T47D (cell line): ENCODE measurements at regions not wholly inside any gene's neighbourhood (a gene's known extent, or its start where the extent isn't known, plus 50 kb on each side); places are given as distances from the start of the nearest gene placed in this dataset.

Source experiments
- DNase-seq, 2 experiments: peaks; one replicate each; pipeline versions ENCODE4 v3.0.0 to v3.0.0-alpha.2; 2011 to 2012; ENCODE audit warnings: low read depth in 1 of 2, low spot score in 1 of 2
- JUND ChIP-seq: IDR thresholded peaks from 2 replicates; pipeline ENCODE4 v1.6.1; 2012; ENCODE audit warnings: low read depth
- in situ Hi-C: cut with HindIII; loops from 2 replicates; pipeline ENCODE4 v1.10.0; 2016; ENCODE audit warnings: low sequenced_read_pairs, low pct_unique_long_range_greater_than_20kb

GRCh38 chr13:85742355-85742754 lies 56.9 kb downstream of the SLITRK6 start:
- DNase-seq, result no peak
- no peak for TF ChIP-seq JUND
- in situ Hi-C loops, result no loop called here

GRCh38 chr13:85741017-85741416 lies 58.2 kb downstream of the SLITRK6 start:
- in situ Hi-C loops, result no loop called here
- no peak for DNase-seq
- TF ChIP-seq JUND, result no peak

- no peak for DNase-seq
- in situ Hi-C loops, result no loop called here
- TF ChIP-seq JUND, result no peak
Observed at GRCh38 chr13:85738696-85739320, 60.4 kb downstream of the SLITRK6 start.

GRCh38 chr13:85737952-85738351 lies 61.3 kb downstream of the SLITRK6 start:
- in situ Hi-C loops, result no loop called here
- TF ChIP-seq JUND, result no peak
- no peak for DNase-seq

- in situ Hi-C loops, result no loop called here
- TF ChIP-seq JUND, result no peak
Observed at GRCh38 chr13:85729296-85729695, 69.9 kb downstream of the SLITRK6 start.

GRCh38 chr13:85728811-85729210 lies 70.4 kb downstream of the SLITRK6 start:
- no peak for DNase-seq
- no peak for TF ChIP-seq JUND
- in situ Hi-C loops, result no loop called here

More at GRCh38 chr13:85729296-85729695, 69.9 kb downstream of the SLITRK6 start:
- DNase-seq, result no peak

- in situ Hi-C loops, result no loop called here
- no peak for TF ChIP-seq JUND
- no peak for DNase-seq
Observed at GRCh38 chr13:85725433-85725832, 73.8 kb downstream of the SLITRK6 start.

GRCh38 chr13:85724546-85725432 lies 74.4 kb downstream of the SLITRK6 start:
- in situ Hi-C loops, result no loop called here
- DNase-seq, result no peak
- TF ChIP-seq JUND, result no peak

GRCh38 chr13:85719749-85720148 lies 79.5 kb downstream of the SLITRK6 start:
- in situ Hi-C loops, result no loop called here
- TF ChIP-seq JUND, result no peak

GRCh38 chr13:85717921-85718320 lies 81.3 kb downstream of the SLITRK6 start:
- no peak for TF ChIP-seq JUND
- in situ Hi-C loops, result no loop called here
- DNase-seq, result no peak

More at GRCh38 chr13:85719749-85720148, 79.5 kb downstream of the SLITRK6 start:
- no peak for DNase-seq

GRCh38 chr13:85710545-85710944 lies 88.7 kb downstream of the SLITRK6 start:
- in situ Hi-C loops, result no loop called here
- DNase-seq, result no peak
- TF ChIP-seq JUND, result no peak

- in situ Hi-C loops, result no loop called here
- peak in 1 of 2 experiments; percentile 23 for DNase-seq
- no peak for TF ChIP-seq JUND
Observed at GRCh38 chr13:85709721-85710120, 89.5 kb downstream of the SLITRK6 start.

GRCh38 chr13:85709072-85709471 lies 90.1 kb downstream of the SLITRK6 start:
- in situ Hi-C loops, result no loop called here

More at GRCh38 chr13:85709072-85709471, 90.1 kb downstream of the SLITRK6 start:
- no peak for DNase-seq
- TF ChIP-seq JUND, result no peak
